ENCODE measurements at regions not wholly inside any gene's neighbourhood (a gene's known extent, or its start where the extent isn't known, plus 50 kb on each side); places are given as distances from the start of the nearest gene placed in this dataset.

- no peak for TF ChIP-seq REST (IDR thresholded peaks at IDR 0.05; ENCODE audit: unreplicated experiment)
- no peak for TF ChIP-seq JUNB (IDR thresholded peaks at IDR 0.05; ENCODE audit: unreplicated experiment)
- no peak for TF ChIP-seq CREB1 (CRISPR knock-in tag; IDR thresholded peaks at IDR 0.05; ENCODE audit: low read depth)
- no peak for TF ChIP-seq POLR2AphosphoS5 (IDR thresholded peaks at IDR 0.05; ENCODE audit: low read depth)
- no peak for TF ChIP-seq EZH2phosphoT487 (IDR thresholded peaks at IDR 0.05; ENCODE audit: unreplicated experiment)
- no peak for TF ChIP-seq NANOG (IDR thresholded peaks at IDR 0.05; ENCODE audit: borderline replicate concordance)
Measured at GRCh38 chr6:14841901-14842421, 403.9 kb upstream of the JARID2 start (continued).

GRCh38 chr6:14844411-14844810, 401.5 kb upstream of the JARID2 start:
- peaks cover 6% of the 10 kb centered on the region; the same call in 1 of the 2 replicates for H3K9me2 ChIP-seq (ENCODE audit: insufficient read depth)
- peaks cover 11% of the 10 kb centered on the region for H3K4me1 ChIP-seq (ENCODE audit: insufficient read depth)
- H3K36me3 ChIP-seq (ENCODE audit: insufficient read depth) = no peaks in the 10 kb centered on the region
- no peaks in the 10 kb centered on the region; the same call in 2 of the 3 replicates for H3K9me3 Mint-ChIP-seq
- H3K4me1 Mint-ChIP-seq = peaks cover 16% of the 10 kb centered on the region; the same call in 2 of the 3 replicates
- no peak for DNase-seq (ENCODE audit: low spot score)
- no peak overlapping the region for H3K27ac ChIP-seq (ENCODE audit: low read depth)
- no peak overlapping the region for H3K4me3 Mint-ChIP-seq
- H4K20me1 ChIP-seq (replicated peaks; ENCODE audit: insufficient read depth) = no peaks in the 10 kb centered on the region
- no peaks in the 10 kb centered on the region for H3F3A ChIP-seq (replicated peaks; ENCODE audit: low read depth)
- no peak overlapping the region for H3K4me3 ChIP-seq
- no peak for TF ChIP-seq ZNF462 (CRISPR knock-in tag; IDR thresholded peaks at IDR 0.05)
- H3K79me2 ChIP-seq (replicated peaks; ENCODE audit: insufficient read depth) = no peaks in the 10 kb centered on the region
- H3K27me3 Mint-ChIP-seq (ENCODE audit: insufficient read depth, low read depth, poor library complexity) = peaks cover 2% of the 10 kb centered on the region
- 0 out of 3 replicates have a peak, but pooled peaks cover 3% of the 10 kb centered on the region for H3K36me3 Mint-ChIP-seq (ENCODE audit: low read depth)
- no peak for ATAC-seq
- H3K4me2 ChIP-seq = no peak overlapping the region
- no peak overlapping the region for H3K27ac Mint-ChIP-seq
- H3K27me3 ChIP-seq (ENCODE audit: insufficient read depth) = no peaks in the 10 kb centered on the region
- H2AFZ ChIP-seq = no peak overlapping the region
